HG03175 (cell line): ENCODE measurements at regions not wholly inside any gene's neighbourhood (a gene's known extent, or its start where the extent isn't known, plus 50 kb on each side); places are given as distances from the start of the nearest gene placed in this dataset.

Experiments
- ATAC-seq: cut with Tn5 transposase; IDR thresholded peaks from one replicate; pipeline ENCODE4 v1.9.1; 2021; ENCODE audit warnings: mild to moderate bottlenecking, moderate library complexity; ENCODE audit not compliant: unreplicated experiment

GRCh38 chr7:85471307-85471706 lies 284.5 kb upstream of the SEMA3D start:
- no peak for ATAC-seq

- ATAC-seq, result no peak
These were observed 282.7 kb upstream of the SEMA3D start for GRCh38 chr7:85469446-85470010.

GRCh38 chr7:85464042-85464651 lies 277.3 kb upstream of the SEMA3D start:
- ATAC-seq, result no peak

GRCh38 chr7:85462671-85463070 lies 275.8 kb upstream of the SEMA3D start:
- ATAC-seq, result no peak

GRCh38 chr7:85457911-85458310 lies 271.1 kb upstream of the SEMA3D start:
- no peak for ATAC-seq

- no peak for ATAC-seq
These were observed 269.4 kb upstream of the SEMA3D start for GRCh38 chr7:85456254-85456653.

- ATAC-seq, result no peak
These were observed 268.0 kb upstream of the SEMA3D start for GRCh38 chr7:85454904-85455303.

- no peak for ATAC-seq
These were observed 265.8 kb upstream of the SEMA3D start for GRCh38 chr7:85452674-85453073.

- ATAC-seq, result no peak
These were observed 262.6 kb upstream of the SEMA3D start for GRCh38 chr7:85449478-85449877.

GRCh38 chr7:85447004-85447403 lies 260.1 kb upstream of the SEMA3D start:
- ATAC-seq, result no peak

- no peak for ATAC-seq
These were observed 239.7 kb upstream of the SEMA3D start for GRCh38 chr7:85426487-85426960.

- no peak for ATAC-seq
These were observed 237.4 kb upstream of the SEMA3D start for GRCh38 chr7:85424298-85424697.

- ATAC-seq, result no peak
These were observed 236.5 kb upstream of the SEMA3D start for GRCh38 chr7:85423209-85423895.

GRCh38 chr7:85415743-85416142 lies 228.9 kb upstream of the SEMA3D start:
- no peak for ATAC-seq

GRCh38 chr7:85413718-85414117 lies 226.9 kb upstream of the SEMA3D start:
- no peak for ATAC-seq

GRCh38 chr7:85412912-85413311 lies 226.1 kb upstream of the SEMA3D start:
- ATAC-seq, result no peak

- ATAC-seq, result no peak
These were observed 220.5 kb upstream of the SEMA3D start for GRCh38 chr7:85407391-85407790.

- ATAC-seq, result no peak
These were observed 218.4 kb upstream of the SEMA3D start for GRCh38 chr7:85405016-85405902.

GRCh38 chr7:85396676-85397075 lies 209.8 kb upstream of the SEMA3D start:
- ATAC-seq, result no peak

- no peak for ATAC-seq
These were observed 205.9 kb upstream of the SEMA3D start for GRCh38 chr7:85392789-85393188.

GRCh38 chr7:85392326-85392725 lies 205.5 kb upstream of the SEMA3D start:
- no peak for ATAC-seq
